ENCODE measurements at regions not wholly inside any gene's neighbourhood (a gene's known extent, or its start where the extent isn't known, plus 50 kb on each side); places are given as distances from the start of the nearest gene placed in this dataset.

DNA sequence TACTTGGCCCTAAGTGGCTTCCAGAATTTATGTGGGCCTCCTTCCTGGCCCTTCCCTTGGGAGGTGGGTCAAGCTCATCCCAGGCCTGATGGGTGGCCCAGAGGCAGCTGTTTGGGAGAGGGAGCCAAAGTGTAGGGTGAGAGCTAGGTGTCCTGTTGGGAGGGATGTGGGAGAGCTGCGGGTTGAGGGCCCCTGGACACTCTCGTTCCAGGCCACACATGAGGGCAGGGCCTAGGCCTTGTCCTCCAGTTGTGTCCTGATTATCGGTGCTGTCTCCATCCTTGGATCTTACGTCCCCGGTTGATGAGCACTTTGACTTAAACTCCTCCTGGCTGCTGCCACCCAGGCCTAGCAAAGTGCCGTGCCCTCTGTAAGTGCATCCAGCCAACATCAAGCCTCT is 177.5 kb upstream of the VASH1 start:
- H3K4me1 Mint-ChIP-seq, result no peaks in the 10 kb centered on the region
- no peaks in the 10 kb centered on the region for H3K9me3 Mint-ChIP-seq
- no peak for DNase-seq
- H3K27me3 Mint-ChIP-seq, result no peaks in the 10 kb centered on the region
- H3K4me3 Mint-ChIP-seq, result no peak overlapping the region
- CTCF ChIA-PET, result interaction anchor here (0.5 kb wide), 1 partner anchor 996 kb away, joined by 4 read pairs; no protein-coding TSS in a partner anchor
- no peak overlapping the region for H3K27ac Mint-ChIP-seq
- no peaks in the 10 kb centered on the region for H3K36me3 Mint-ChIP-seq (ENCODE audit: low read depth)
- POLR2A ChIA-PET, result no interaction called here

DNA sequence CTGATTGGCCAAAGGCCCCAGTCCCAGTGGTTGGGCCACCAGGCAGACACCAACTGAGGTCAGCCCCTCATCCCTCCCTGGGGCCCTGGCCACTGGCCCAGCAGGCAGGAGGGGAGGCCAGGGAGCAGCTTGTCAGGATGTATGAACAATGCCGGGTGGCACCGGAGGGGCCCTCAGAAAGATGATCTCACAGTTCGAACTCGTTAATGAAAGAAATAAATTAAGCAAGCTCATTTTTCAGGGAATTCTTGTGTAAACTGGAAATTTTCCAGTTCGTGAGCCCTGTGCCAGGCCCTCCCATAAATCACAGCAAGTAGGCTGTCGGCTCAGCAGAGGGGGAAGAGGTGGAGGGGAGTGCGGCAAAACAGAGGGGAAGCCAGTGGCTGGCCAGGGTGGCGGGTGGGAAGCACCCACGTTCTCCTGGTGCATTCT is 177.0 kb upstream of the VASH1 start:
- no peak overlapping the region for H3K27ac Mint-ChIP-seq
- no peaks in the 10 kb centered on the region for H3K27me3 Mint-ChIP-seq
- no peak overlapping the region for H3K4me3 Mint-ChIP-seq
- H3K36me3 Mint-ChIP-seq (ENCODE audit: low read depth), result no peaks in the 10 kb centered on the region
- POLR2A ChIA-PET, result no interaction called here
- CTCF ChIA-PET, result interaction anchor here (0.5 to 0.6 kb wide), 2 partner anchors 98 to 997 kb away, joined by 4 to 5 read pairs; no protein-coding TSS in a partner anchor
- no peaks in the 10 kb centered on the region for H3K9me3 Mint-ChIP-seq
- no peak for DNase-seq
- no peaks in the 10 kb centered on the region for H3K4me1 Mint-ChIP-seq

DNA sequence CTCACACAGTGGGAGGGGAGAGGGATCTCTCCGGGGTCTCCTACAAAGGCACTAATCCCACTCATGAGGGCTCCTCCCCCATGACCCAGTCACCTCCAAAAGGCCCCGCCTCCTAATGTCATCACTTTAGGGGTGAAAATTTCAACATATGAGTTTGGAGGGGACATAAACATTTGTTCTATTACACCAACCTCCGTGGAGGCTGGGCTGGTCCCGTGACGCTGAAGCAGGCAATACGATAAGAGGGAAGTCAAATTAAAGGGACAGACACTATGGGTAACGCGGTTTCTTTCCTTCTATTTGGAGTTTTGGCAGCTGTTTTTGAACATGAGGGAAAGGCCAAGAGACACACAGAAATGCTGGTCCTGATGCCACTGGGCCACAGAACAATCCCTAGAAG is 175.7 kb upstream of the VASH1 start:
- no peaks in the 10 kb centered on the region for H3K36me3 Mint-ChIP-seq (ENCODE audit: low read depth)
- H3K4me1 Mint-ChIP-seq, result no peaks in the 10 kb centered on the region
- POLR2A ChIA-PET, result no interaction called here
- no peaks in the 10 kb centered on the region for H3K9me3 Mint-ChIP-seq
- CTCF ChIA-PET, result no interaction called here
- no peak overlapping the region for H3K27ac Mint-ChIP-seq
- no peak for DNase-seq
- no peak overlapping the region for H3K4me3 Mint-ChIP-seq
- H3K27me3 Mint-ChIP-seq, result no peaks in the 10 kb centered on the region

DNA sequence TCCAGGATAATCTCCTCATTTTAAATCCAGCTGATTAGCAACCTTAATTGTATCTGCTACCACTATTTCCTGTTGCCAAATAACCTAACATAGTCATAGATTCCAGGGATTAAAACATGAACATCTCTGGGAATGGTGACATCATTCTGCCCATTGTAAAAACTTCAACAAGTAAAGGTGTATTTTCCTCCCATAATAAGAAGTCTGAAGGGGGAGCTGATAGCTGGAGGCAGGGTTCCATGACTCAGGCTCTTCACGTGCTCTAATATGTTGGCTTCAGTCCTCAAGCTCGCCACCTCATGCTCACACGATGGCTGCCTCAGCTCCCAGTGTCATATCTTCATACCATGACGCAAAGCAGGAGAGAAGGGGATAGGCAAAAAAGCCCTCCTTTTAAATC is 172.0 kb upstream of the VASH1 start:
- no peaks in the 10 kb centered on the region for H3K4me1 Mint-ChIP-seq
- no peaks in the 10 kb centered on the region for H3K9me3 Mint-ChIP-seq
- no peak for DNase-seq
- H3K36me3 Mint-ChIP-seq (ENCODE audit: low read depth), result no peaks in the 10 kb centered on the region
- H3K27me3 Mint-ChIP-seq, result peaks cover under 1% of the 10 kb centered on the region
- POLR2A ChIA-PET, result interaction anchor here (0.7 kb wide), 1 partner anchor 72 kb away, joined by 3 read pairs; no protein-coding TSS in a partner anchor
- no peak overlapping the region for H3K4me3 Mint-ChIP-seq
- no peak overlapping the region for H3K27ac Mint-ChIP-seq
- CTCF ChIA-PET, result no interaction called here

DNA sequence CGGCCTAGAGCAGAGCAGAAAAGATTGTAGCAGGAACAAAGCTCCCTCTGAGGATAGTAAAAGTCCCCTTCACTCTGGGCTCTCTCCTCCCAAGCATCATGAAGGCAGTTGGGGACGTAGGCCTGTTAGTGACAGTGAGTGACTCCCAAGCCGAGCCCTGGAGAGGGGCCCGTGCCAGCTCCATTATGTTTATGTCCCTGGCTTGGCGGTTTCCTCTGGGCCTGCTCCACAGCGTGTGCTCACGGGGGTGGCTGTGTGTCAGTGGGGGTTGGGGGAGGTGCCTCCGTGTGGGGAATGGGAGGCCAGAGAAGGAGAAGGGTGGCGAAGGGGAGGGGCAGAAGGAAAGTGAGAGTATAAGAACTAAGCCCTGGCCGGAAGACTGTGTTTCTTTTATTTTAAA is 170.0 kb upstream of the VASH1 start:
- POLR2A ChIA-PET, result no interaction called here
- CTCF ChIA-PET, result interaction anchor here (1.4 kb wide), 1 partner anchor 29 kb away, joined by 3 read pairs; no protein-coding TSS in a partner anchor
- H3K36me3 Mint-ChIP-seq (ENCODE audit: low read depth), result no peaks in the 10 kb centered on the region
- H3K9me3 Mint-ChIP-seq, result no peaks in the 10 kb centered on the region
- no peaks in the 10 kb centered on the region for H3K4me1 Mint-ChIP-seq
- no peak for DNase-seq
- no peak overlapping the region for H3K27ac Mint-ChIP-seq
- H3K27me3 Mint-ChIP-seq, result peaks cover 2% of the 10 kb centered on the region
- no peak overlapping the region for H3K4me3 Mint-ChIP-seq

DNA sequence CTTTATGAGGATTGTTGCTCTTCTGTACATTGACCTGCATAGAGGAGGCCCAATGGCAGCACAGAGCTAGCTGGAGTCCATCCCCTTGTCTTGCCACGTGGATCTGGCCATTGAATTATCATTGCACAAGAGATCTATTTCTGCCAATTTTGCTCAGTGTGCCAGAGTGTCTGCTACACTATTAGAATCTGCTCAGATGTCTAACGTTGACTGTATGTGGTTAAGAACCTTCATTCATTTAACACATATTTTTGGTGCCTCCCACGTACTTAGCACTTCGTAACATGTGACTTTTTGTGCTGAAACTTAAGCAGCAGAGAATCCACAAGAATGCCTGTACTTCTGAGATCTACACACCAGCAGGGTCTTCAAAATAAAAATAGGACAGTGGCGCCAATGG is 166.0 kb upstream of the VASH1 start:
- ChIA-PET POLR2A (no interaction called here), CTCF (no interaction called here)
- H3K36me3 Mint-ChIP-seq (ENCODE audit: low read depth), result no peaks in the 10 kb centered on the region
- no peaks in the 10 kb centered on the region for H3K9me3 Mint-ChIP-seq
- H3K4me3 Mint-ChIP-seq, result no peak overlapping the region
- no peak overlapping the region for H3K27ac Mint-ChIP-seq
- H3K4me1 Mint-ChIP-seq, result no peaks in the 10 kb centered on the region
- DNase-seq, result no peak
- H3K27me3 Mint-ChIP-seq, result peaks cover 2% of the 10 kb centered on the region

DNA sequence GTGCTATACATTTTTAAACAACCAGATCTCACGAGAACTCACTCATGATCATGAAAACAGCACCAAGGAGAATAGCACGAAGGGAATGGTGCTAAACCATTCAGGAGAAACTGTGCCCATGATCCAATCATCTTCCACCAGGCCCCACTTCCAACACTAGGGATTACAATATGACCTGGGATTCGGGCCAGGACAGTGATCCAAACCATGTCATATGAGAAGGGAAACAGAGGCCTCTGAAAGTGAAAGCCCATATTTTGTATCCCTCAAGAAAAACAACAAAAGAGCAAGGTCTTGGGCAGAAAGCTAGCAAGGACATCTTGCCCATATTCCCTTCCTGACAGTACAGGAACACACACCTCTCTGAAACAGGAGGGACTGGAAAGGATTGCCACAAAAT is 163.9 kb upstream of the VASH1 start:
- H3K4me3 Mint-ChIP-seq, result no peak overlapping the region
- no peaks in the 10 kb centered on the region for H3K4me1 Mint-ChIP-seq
- peaks cover 5% of the 10 kb centered on the region for H3K27me3 Mint-ChIP-seq
- DNase-seq, result no peak
- H3K27ac Mint-ChIP-seq, result no peak overlapping the region
- H3K9me3 Mint-ChIP-seq, result no peaks in the 10 kb centered on the region
- POLR2A ChIA-PET, result interaction anchor here (0.7 kb wide), 1 partner anchor 203 kb away, joined by 3 read pairs; no protein-coding TSS in a partner anchor
- no peaks in the 10 kb centered on the region for H3K36me3 Mint-ChIP-seq (ENCODE audit: low read depth)
- CTCF ChIA-PET, result no interaction called here

DNA sequence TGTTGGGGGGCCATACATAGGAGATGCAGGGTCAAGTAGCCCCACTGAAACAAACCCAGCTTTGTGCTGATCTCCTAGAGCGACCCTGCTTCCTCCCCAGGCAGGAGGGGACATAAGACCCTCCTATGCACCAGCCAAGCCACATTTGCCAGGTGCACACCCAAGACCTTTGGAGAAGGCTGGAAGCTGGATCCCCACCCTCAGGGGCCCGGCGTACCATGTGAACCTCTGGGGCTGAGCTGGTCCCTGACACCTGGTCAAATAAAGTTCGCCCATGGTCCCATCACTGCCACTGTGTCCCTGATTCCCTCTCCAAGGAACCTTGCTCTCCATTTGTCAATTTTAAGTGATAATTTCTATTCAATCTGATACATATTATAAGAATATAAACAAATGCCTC is 162.1 kb upstream of the VASH1 start:
- DNase-seq, result no peak
- Mint-ChIP-seq H3K36me3 (ENCODE audit: low read depth) (no peaks in the 10 kb centered on the region), H3K9me3 (no peaks in the 10 kb centered on the region), H3K4me3 (no peak overlapping the region), H3K27me3 (peaks cover 5% of the 10 kb centered on the region), H3K4me1 (no peaks in the 10 kb centered on the region), H3K27ac (no peak overlapping the region)
- POLR2A ChIA-PET, result interaction anchor here (0.6 kb wide), 1 partner anchor 675 kb away, joined by 4 read pairs; no protein-coding TSS in a partner anchor
- CTCF ChIA-PET, result interaction anchor here (1.3 kb wide), 1 partner anchor 18 kb away, joined by 3 read pairs; no protein-coding TSS in a partner anchor

DNA sequence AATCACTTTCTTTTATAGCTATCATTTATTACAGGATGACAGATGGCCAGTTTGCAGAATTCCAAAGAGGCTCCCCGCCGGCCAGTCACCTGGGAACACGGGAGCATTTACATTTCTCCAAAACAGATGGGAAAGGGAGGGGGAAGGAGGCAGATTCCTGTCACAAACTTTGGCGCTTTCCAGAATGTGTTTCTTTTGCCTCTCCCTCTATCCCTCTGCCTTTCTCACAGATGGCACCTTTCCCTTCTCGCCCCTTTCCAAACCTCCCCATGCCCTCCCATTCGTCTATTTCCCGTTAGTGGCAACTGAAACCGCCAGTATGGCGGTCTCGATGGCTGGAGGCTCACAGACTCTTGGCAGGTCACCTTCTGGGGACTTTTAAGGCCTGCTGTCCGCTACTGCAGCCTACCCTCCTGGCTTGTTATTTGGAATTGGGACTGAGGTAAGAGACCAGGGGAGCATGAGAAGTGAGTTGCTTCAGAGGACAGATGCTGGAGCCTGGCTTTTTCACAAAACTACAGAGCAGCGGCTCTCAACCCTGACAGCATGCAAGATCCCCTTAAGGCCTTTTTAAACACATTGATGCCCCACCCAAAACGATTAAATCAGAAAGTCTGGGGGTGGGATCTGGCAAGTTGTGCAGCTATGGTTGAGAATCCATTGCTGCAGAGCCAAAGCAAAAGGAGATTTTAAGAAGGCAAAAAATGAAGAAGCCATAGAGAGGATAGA is 161.5 kb upstream of the VASH1 start:
- ChIA-PET CTCF (interaction anchor here (1.3 kb wide), 1 partner anchor 18 kb away, joined by 3 read pairs; no protein-coding TSS in a partner anchor), POLR2A (interaction anchor here (0.6 kb wide), 1 partner anchor 676 kb away, joined by 4 read pairs; no protein-coding TSS in a partner anchor)
- H3K9me3 Mint-ChIP-seq, result no peaks in the 10 kb centered on the region
- H3K4me3 Mint-ChIP-seq, result no peak overlapping the region
- no peaks in the 10 kb centered on the region for H3K36me3 Mint-ChIP-seq (ENCODE audit: low read depth)
- DNase-seq, result no peak
- peaks cover 3% of the 10 kb centered on the region for H3K27me3 Mint-ChIP-seq
- H3K4me1 Mint-ChIP-seq, result no peaks in the 10 kb centered on the region
- H3K27ac Mint-ChIP-seq, result no peak overlapping the region

DNA sequence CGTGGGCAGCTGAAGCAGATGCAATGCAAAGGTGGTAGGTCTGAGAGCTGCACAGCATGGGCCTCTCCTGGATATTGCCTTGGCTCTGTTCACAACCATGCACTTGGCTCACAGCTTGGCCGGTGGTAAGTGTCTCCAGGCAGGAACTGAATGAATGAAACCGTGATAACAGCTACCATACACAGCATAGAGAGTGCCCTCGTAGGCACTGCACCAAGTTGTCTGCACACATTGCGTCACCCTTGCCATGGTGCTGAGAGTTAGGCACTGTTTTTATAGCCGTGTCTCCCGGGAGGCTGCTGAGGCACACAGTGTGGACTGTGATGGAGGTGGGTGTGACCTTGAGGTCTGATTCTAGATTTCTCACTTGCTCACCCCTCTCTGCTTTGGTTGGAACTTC is 157.6 kb upstream of the VASH1 start:
- no peaks in the 10 kb centered on the region for H3K4me1 Mint-ChIP-seq

DNA sequence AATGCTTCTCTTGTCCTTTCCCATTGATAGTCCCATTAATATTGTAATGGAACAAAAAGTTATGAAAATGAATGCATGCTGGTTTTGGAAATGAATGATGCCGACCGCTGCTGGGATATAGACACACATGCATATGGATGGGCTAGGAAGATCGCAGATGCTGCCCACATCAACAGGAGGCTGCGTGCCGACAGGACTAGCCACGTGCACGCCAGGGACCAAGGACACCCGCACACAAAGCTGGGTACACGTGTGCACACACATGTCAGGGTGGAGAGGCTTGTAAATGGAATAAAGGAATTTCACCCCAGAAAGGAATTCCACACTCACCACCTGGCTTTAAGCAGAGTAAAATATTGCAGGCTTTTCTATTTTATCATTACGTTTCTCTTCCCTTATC is 153.8 kb upstream of the VASH1 start:
- Mint-ChIP-seq H3K4me1 (no peaks in the 10 kb centered on the region), H3K4me3 (no peak overlapping the region), H3K9me3 (no peaks in the 10 kb centered on the region), H3K36me3 (ENCODE audit: low read depth) (no peaks in the 10 kb centered on the region), H3K27me3 (peaks cover 2% of the 10 kb centered on the region), H3K27ac (no peak overlapping the region)
- ChIA-PET CTCF (interaction anchor here (0.6 kb wide), 1 partner anchor 22 kb away, joined by 3 read pairs; no protein-coding TSS in a partner anchor), POLR2A (no interaction called here)
- no peak for DNase-seq

More for the DNA sequence above, 157.6 kb upstream of the VASH1 start:
- Mint-ChIP-seq H3K9me3 (no peaks in the 10 kb centered on the region), H3K27ac (no peak overlapping the region), H3K27me3 (peaks cover 3% of the 10 kb centered on the region), H3K36me3 (ENCODE audit: low read depth) (no peaks in the 10 kb centered on the region), H3K4me3 (no peak overlapping the region)
- no peak for DNase-seq
- CTCF ChIA-PET, result no interaction called here
- POLR2A ChIA-PET, result no interaction called here

DNA sequence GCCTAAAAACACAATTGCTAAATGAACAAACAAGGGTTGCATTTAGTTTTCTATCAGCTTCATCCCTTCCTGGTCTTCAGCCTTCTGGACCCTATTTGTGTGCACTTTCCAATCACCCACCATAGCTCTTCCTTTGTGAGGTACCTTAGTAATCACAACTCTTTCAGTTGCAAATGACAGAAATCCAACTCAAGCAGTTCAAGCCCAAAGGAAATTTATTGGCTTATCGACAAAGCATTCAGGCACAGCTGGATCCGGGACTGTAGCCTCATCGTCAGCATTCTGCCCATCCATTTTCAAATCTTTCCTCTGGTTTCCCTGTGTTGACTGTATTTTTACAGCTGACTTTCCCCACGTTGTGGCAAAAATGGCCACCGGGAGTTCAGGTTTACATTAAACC is 148.6 kb upstream of the VASH1 start:
- POLR2A ChIA-PET, result no interaction called here
- no peak overlapping the region for H3K27ac Mint-ChIP-seq

DNA sequence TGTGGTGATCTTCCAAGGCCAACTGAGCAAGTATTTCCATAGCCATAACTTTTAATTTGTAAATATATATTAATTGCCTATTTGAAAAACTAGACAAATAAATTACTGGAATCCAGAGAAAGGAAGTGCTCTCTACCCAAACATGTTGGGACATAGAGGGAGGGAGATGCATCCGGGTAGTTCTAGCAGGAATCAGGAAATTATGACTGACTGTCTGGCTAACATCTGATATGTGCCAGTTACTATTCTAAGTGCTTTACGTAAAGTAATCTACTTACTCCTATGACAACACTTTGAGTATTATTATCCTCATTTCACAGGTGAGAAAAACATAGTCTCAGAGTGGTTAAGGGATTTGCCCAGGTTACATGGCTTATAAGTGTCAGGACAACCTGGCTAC is 147.7 kb upstream of the VASH1 start:
- Mint-ChIP-seq H3K36me3 (ENCODE audit: low read depth) (no peaks in the 10 kb centered on the region), H3K4me1 (no peaks in the 10 kb centered on the region), H3K9me3 (peaks cover 11% of the 10 kb centered on the region), H3K27me3 (peaks cover 16% of the 10 kb centered on the region), H3K4me3 (no peak overlapping the region), H3K27ac (no peak overlapping the region)
- ChIA-PET CTCF (no interaction called here), POLR2A (no interaction called here)
- no peak for DNase-seq

More for the DNA sequence above, 148.6 kb upstream of the VASH1 start:
- Mint-ChIP-seq H3K9me3 (peaks cover 6% of the 10 kb centered on the region), H3K4me3 (no peak overlapping the region), H3K4me1 (no peaks in the 10 kb centered on the region), H3K27me3 (peaks cover 14% of the 10 kb centered on the region), H3K36me3 (ENCODE audit: low read depth) (no peaks in the 10 kb centered on the region)
- CTCF ChIA-PET, result no interaction called here
- DNase-seq, result no peak

DNA sequence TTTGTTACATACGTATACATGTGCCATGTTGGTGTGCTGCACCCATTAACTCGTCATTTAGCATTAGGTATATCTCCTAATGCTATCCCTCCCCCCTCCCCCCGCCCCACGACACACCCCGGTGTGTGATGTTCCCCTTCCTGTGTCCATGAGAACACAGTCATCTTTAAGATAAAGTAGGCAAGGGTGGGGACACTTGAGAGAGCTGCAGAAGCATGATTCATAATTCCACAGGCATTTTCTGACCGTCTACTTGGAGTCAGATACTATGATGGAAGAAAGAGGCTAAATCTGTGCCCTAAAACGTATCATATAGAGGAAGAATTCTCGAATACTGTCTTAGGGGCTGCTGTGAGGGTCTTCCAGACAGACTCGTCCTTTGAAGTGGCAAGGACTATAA is 145.9 kb upstream of the VASH1 start:
- ChIA-PET POLR2A (no interaction called here), CTCF (no interaction called here)
- no peak overlapping the region for H3K4me3 Mint-ChIP-seq
- H3K27ac Mint-ChIP-seq, result no peak overlapping the region
- H3K4me1 Mint-ChIP-seq, result no peaks in the 10 kb centered on the region
- peaks cover 16% of the 10 kb centered on the region for H3K27me3 Mint-ChIP-seq
- peaks cover 11% of the 10 kb centered on the region for H3K9me3 Mint-ChIP-seq
- no peaks in the 10 kb centered on the region for H3K36me3 Mint-ChIP-seq (ENCODE audit: low read depth)
- DNase-seq, result no peak

Data from activated CD4-positive, alpha-beta T cell treated with anti-CD3 and anti-CD28 coated beads, Interleukin-2, amount 10 ng/mL, durations not matched to agents 7 days and 5 days (primary cell).